H9 (cell line): ENCODE measurements at regions not wholly inside any gene's neighbourhood (a gene's known extent, or its start where the extent isn't known, plus 50 kb on each side); places are given as distances from the start of the nearest gene placed in this dataset.

Source experiments
- DNase-seq: peaks from one replicate; pipeline ENCODE4 v3.0.0-alpha.2; 2017
- H2AFZ ChIP-seq: one replicate; pipeline ENCODE4 v1.6.1; 2013; ENCODE audit warnings: mild to moderate bottlenecking, low read length, control low read depth, moderate library complexity
- H2AK5ac ChIP-seq: 2 replicates; pipeline ENCODE4 v1.6.1; 2013; ENCODE audit warnings: low read length, control low read depth, mixed read lengths; ENCODE audit not compliant: insufficient read length
- H2BK120ac ChIP-seq: one replicate; pipeline ENCODE4 v1.6.1; 2013; ENCODE audit warnings: low read depth, mild to moderate bottlenecking, low read length, control low read depth, inconsistent platforms; ENCODE audit not compliant: poor library complexity, severe bottlenecking
- H2BK12ac ChIP-seq: 2 replicates; pipeline ENCODE4 v1.6.1; 2013; ENCODE audit warnings: low read length, control low read depth, mixed read lengths, low read depth; ENCODE audit not compliant: insufficient read length
- H2BK15ac ChIP-seq: 2 replicates; pipeline ENCODE4 v1.6.1; 2013; ENCODE audit warnings: low read depth, low read length, control low read depth
- H2BK20ac ChIP-seq: one replicate; pipeline ENCODE4 v1.6.1; 2013; ENCODE audit warnings: low read depth, mild to moderate bottlenecking, low read length, control low read depth, inconsistent platforms; ENCODE audit not compliant: poor library complexity, severe bottlenecking
- H2BK5ac ChIP-seq: 2 replicates; pipeline ENCODE4 v1.6.1; 2013; ENCODE audit warnings: low read length, control low read depth, mixed read lengths; ENCODE audit not compliant: insufficient read length
- H3K14ac ChIP-seq: 2 replicates; pipeline ENCODE4 v1.6.1; 2013; ENCODE audit warnings: low read length, control low read depth; ENCODE audit not compliant: insufficient read depth
- H3K18ac ChIP-seq: 2 replicates; pipeline ENCODE4 v1.6.1; 2013; ENCODE audit warnings: low read depth, mild to moderate bottlenecking, mixed read lengths, low read length, control low read depth; ENCODE audit not compliant: insufficient read length
- H3K23ac ChIP-seq: 2 replicates; pipeline ENCODE4 v1.6.1; 2013; ENCODE audit warnings: low read length, control low read depth, mixed read lengths, low read depth; ENCODE audit not compliant: insufficient read length
- H3K23me2 ChIP-seq: 2 replicates; pipeline ENCODE4 v1.6.1; 2013; ENCODE audit warnings: low read depth, mild to moderate bottlenecking, mixed read lengths, low read length, control low read depth; ENCODE audit not compliant: insufficient read length, poor library complexity, severe bottlenecking
- H3K27ac ChIP-seq: 2 replicates; pipeline ENCODE4 v1.5.1; 2013; ENCODE audit warnings: low read length, control low read depth, mixed read lengths, low read depth; ENCODE audit not compliant: insufficient read length
- H3K27me3 ChIP-seq: 2 replicates; pipeline ENCODE4 v1.6.1; 2013; ENCODE audit warnings: low read length, control low read depth, inconsistent platforms; ENCODE audit not compliant: insufficient read depth
- H3K4ac ChIP-seq: 2 replicates; pipeline ENCODE4 v1.6.1; 2013; ENCODE audit warnings: low read depth, mild to moderate bottlenecking, control low read depth, inconsistent platforms, low read length, moderate library complexity
- H3K4me1 ChIP-seq: 2 replicates; pipeline ENCODE4 v1.6.1; 2013; ENCODE audit warnings: low read length, control low read depth, inconsistent platforms; ENCODE audit not compliant: insufficient read depth
- H3K4me2 ChIP-seq: 2 replicates; pipeline ENCODE4 v1.6.1; 2013; ENCODE audit warnings: low read length, control low read depth, mixed read lengths; ENCODE audit not compliant: insufficient read length, insufficient read depth
- H3K56ac ChIP-seq: 2 replicates; pipeline ENCODE4 v1.6.1; 2013; ENCODE audit warnings: low read depth, mild to moderate bottlenecking, mixed read lengths, low read length, control low read depth; ENCODE audit not compliant: insufficient read length
- H3K79me1 ChIP-seq: 2 replicates; pipeline ENCODE4 v1.6.1; 2013; ENCODE audit warnings: low read depth, mild to moderate bottlenecking, moderate library complexity, low read length, control low read depth, inconsistent platforms; ENCODE audit not compliant: insufficient read depth, poor library complexity, severe bottlenecking
- H3K79me2 ChIP-seq: 2 replicates; pipeline ENCODE4 v1.6.1; 2013; ENCODE audit warnings: low read length, control low read depth, inconsistent platforms; ENCODE audit not compliant: insufficient read depth
- H3K9ac ChIP-seq: 2 replicates; pipeline ENCODE4 v1.6.1; 2013; ENCODE audit warnings: low read length, control low read depth, mixed read lengths; ENCODE audit not compliant: insufficient read length; ENCODE audit errors: extremely low read depth
- H3K9me3 ChIP-seq: one replicate; pipeline ENCODE4 v1.6.1; 2013; ENCODE audit warnings: low read depth, low read length, inconsistent platforms; ENCODE audit not compliant: control insufficient read depth
- H3T11ph ChIP-seq: one replicate; pipeline ENCODE4 v1.6.1; 2013; ENCODE audit warnings: mild to moderate bottlenecking, low read length, control low read depth, inconsistent platforms
- H4K20me1 ChIP-seq: one replicate; pipeline ENCODE4 v1.6.1; 2013; ENCODE audit not compliant: control insufficient read depth, insufficient read length, insufficient read depth
- H4K5ac ChIP-seq: 2 replicates; pipeline ENCODE4 v1.6.1; 2013; ENCODE audit warnings: low read depth, mild to moderate bottlenecking, mixed read lengths, low read length, control low read depth; ENCODE audit not compliant: insufficient read length
- H4K8ac ChIP-seq: replicated peaks from 2 replicates; pipeline ENCODE4 v1.6.1; 2013; ENCODE audit warnings: low read length, control low read depth, mixed read lengths, low read depth; ENCODE audit not compliant: insufficient read length
- H4K91ac ChIP-seq: 2 replicates; pipeline ENCODE4 v1.6.1; 2013; ENCODE audit warnings: low read depth, mild to moderate bottlenecking, moderate library complexity, mixed read lengths, low read length, control low read depth; ENCODE audit not compliant: insufficient read length
- H3K27ac Mint-ChIP-seq, 3 experiments: 2 replicates in 2 of 3; 3 replicates in 1 of 3; pipeline ENCODE4 v1.8.0; 2020 to 2021; ENCODE audit warnings: mixed read lengths in 3 of 3, mild to moderate bottlenecking in 1 of 3, moderate library complexity in 1 of 3
- H3K27me3 Mint-ChIP-seq: 2 replicates; pipeline ENCODE4 v1.8.0; 2021; ENCODE audit warnings: low read depth, mild to moderate bottlenecking, moderate library complexity, mixed read lengths
- H3K36me3 Mint-ChIP-seq, 3 experiments: 2 replicates in 2 of 3; 3 replicates in 1 of 3; pipeline ENCODE4 v1.8.0; 2020 to 2021; ENCODE audit warnings: low read depth in 3 of 3, mixed read lengths in 3 of 3; ENCODE audit not compliant: insufficient read depth in 1 of 3
- H3K4me1 Mint-ChIP-seq, 2 experiments: 2 replicates each; pipeline ENCODE4 v1.8.0; 2020; ENCODE audit warnings: mixed read lengths in 2 of 2
- H3K4me3 Mint-ChIP-seq, 2 experiments: 2 replicates in 1 of 2; 3 replicates in 1 of 2; pipeline ENCODE4 v1.8.0; 2020 to 2021; ENCODE audit warnings: mild to moderate bottlenecking in 2 of 2, mixed read lengths in 2 of 2, moderate library complexity in 1 of 2
- H3K9me3 Mint-ChIP-seq, 2 experiments: 2 replicates in 1 of 2; 3 replicates in 1 of 2; pipeline ENCODE4 v1.8.0; 2020; ENCODE audit warnings: mild to moderate bottlenecking in 2 of 2, mixed read lengths in 2 of 2, moderate library complexity in 1 of 2
- WGBS: extraction: QIAGEN DNeasy Blood & Tissue Kit; methylation state at CpG from one replicate; pipeline ENCODE4 v1.1.7; 2013; ENCODE audit warnings: missing lambda C conversion rate, low lambda C conversion rate, mixed read lengths; ENCODE audit not compliant: insufficient read length; ENCODE audit errors: extremely low coverage; 5-methylcytosine and 5-hydroxymethylcytosine counted together
- TF ChIP-seq, protein P1 (sequence below): fragments of 200-600 bp; sonication (generic); conservative IDR thresholded peaks from 3 replicates; pipeline ENCODE4 v1.8.0; 2021; ENCODE audit warnings: antibody characterized with exemption, mild to moderate bottlenecking

DNA sequence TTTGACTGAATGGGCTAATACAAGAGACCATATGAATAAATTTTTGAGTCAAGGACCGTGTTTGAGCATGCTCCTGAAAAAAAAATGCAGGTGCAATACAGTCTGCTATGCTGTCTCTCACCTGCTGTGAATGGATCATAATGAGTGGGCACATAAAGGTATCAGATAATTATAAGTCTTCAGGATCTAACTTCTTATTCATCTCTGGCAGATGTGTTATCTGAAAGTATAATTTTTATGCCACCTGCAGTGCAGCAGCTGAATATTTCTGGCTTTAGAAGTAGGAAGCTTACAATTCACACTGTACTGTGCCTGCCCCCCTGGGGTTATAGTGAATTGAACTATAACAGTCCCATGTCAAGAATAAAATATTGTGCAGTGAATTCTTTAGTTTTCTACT is 333.3 kb downstream of the MRPL39 start:
- Histone ChIP-seq H3K27me3 (no peaks in the 10 kb centered on the region), H3K27ac (no peak overlapping the region), H4K91ac (no peak overlapping the region), H2BK5ac (no peak overlapping the region), H2BK120ac (no peak overlapping the region), H3K4me1 (no peaks in the 10 kb centered on the region), H3K9me3 (no peaks in the 10 kb centered on the region), H4K5ac (no peak overlapping the region), H2AFZ (no peak overlapping the region), H3K79me2 (no peaks in the 10 kb centered on the region), H3T11ph (no peak overlapping the region), H4K20me1 (no peaks in the 10 kb centered on the region), H3K14ac (no peak overlapping the region), H3K9ac (no peak overlapping the region), H2BK15ac (no peak overlapping the region), H3K18ac (no peak overlapping the region), H3K79me1 (no peaks in the 10 kb centered on the region), H3K23ac (no peak overlapping the region), H2BK12ac (no peak overlapping the region), H2BK20ac (no peak overlapping the region), H4K8ac (no peak overlapping the region), H3K4ac (no peak overlapping the region), H3K56ac (no peak overlapping the region), H3K4me2 (no peak overlapping the region), H2AK5ac (no peak overlapping the region), H3K23me2 (no peaks in the 10 kb centered on the region)
- no CpG with 5 or more reads among the region's 1 CpG for WGBS
- no peak for DNase-seq
- H3K36me3 Mint-ChIP-seq, result peaks cover 0 to 2% (median 0%) of the 10 kb centered on the region in 3 experiments; a peak in 1 of 7 replicates
- TF ChIP-seq, protein P1, sequence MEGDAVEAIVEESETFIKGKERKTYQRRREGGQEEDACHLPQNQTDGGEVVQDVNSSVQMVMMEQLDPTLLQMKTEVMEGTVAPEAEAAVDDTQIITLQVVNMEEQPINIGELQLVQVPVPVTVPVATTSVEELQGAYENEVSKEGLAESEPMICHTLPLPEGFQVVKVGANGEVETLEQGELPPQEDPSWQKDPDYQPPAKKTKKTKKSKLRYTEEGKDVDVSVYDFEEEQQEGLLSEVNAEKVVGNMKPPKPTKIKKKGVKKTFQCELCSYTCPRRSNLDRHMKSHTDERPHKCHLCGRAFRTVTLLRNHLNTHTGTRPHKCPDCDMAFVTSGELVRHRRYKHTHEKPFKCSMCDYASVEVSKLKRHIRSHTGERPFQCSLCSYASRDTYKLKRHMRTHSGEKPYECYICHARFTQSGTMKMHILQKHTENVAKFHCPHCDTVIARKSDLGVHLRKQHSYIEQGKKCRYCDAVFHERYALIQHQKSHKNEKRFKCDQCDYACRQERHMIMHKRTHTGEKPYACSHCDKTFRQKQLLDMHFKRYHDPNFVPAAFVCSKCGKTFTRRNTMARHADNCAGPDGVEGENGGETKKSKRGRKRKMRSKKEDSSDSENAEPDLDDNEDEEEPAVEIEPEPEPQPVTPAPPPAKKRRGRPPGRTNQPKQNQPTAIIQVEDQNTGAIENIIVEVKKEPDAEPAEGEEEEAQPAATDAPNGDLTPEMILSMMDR, result no peak
- H3K4me1 Mint-ChIP-seq, result no peaks in the 10 kb centered on the region
- no peaks in the 10 kb centered on the region; the same call in 1 of the 2 replicates for H3K27me3 Mint-ChIP-seq
- H3K9me3 Mint-ChIP-seq, result peaks cover 7 to 26% of the 10 kb centered on the region in 2 experiments; a peak in 4 of 5 replicates
- no peak overlapping the region for H3K4me3 Mint-ChIP-seq
- no peak overlapping the region for H3K27ac Mint-ChIP-seq
